ENCODE measurements at regions not wholly inside any gene's neighbourhood (a gene's known extent, or its start where the extent isn't known, plus 50 kb on each side); places are given as distances from the start of the nearest gene placed in this dataset.

GRCh38 chr4:134320048-134320447, 118.5 kb upstream of the PABPC4L start:
- Histone ChIP-seq H2AFZ (no peak overlapping the region), H3K9me2 (replicated peaks; ENCODE audit: insufficient read depth) (no peaks in the 10 kb centered on the region), H3K79me2 (no peaks in the 10 kb centered on the region), H4K20me1 (ENCODE audit: insufficient read depth, poor library complexity, severe bottlenecking) (no peaks in the 10 kb centered on the region), H3K27me3 (no peaks in the 10 kb centered on the region), H3K4me2 (no peak overlapping the region), H3K4me3 (no peak overlapping the region), H3K9me3 (ENCODE audit: low read depth) (no peaks in the 10 kb centered on the region), H3K27ac (no peak overlapping the region), H3K4me1 (ENCODE audit: insufficient read depth) (no peaks in the 10 kb centered on the region), H3K36me3 (replicated peaks; ENCODE audit: insufficient read depth, low read depth) (no peaks in the 10 kb centered on the region)
- TF ChIP-seq EZH2phosphoT487 (IDR thresholded peaks at IDR 0.05; ENCODE audit: low read depth, severe bottlenecking, unreplicated experiment) (no peak), CTCF (IDR thresholded peaks at IDR 0.05; ENCODE audit: poor library complexity) (no peak)
- no peak for DNase-seq (ENCODE audit: low spot score)
- 58% methylated on average over 2 of the region's 2 CpGs for WGBS (ENCODE audit: low lambda C conversion rate, missing lambda C conversion rate)

- peaks cover 12% of the 10 kb centered on the region for H3K4me1 ChIP-seq (ENCODE audit: insufficient read depth)
- H3K27me3 ChIP-seq: no peaks in the 10 kb centered on the region
- H3K9me2 ChIP-seq (replicated peaks; ENCODE audit: insufficient read depth): no peaks in the 10 kb centered on the region
- 84% methylated on average over 2 of the region's 2 CpGs for WGBS (ENCODE audit: low lambda C conversion rate, missing lambda C conversion rate)
- no peaks in the 10 kb centered on the region for H3K36me3 ChIP-seq (replicated peaks; ENCODE audit: insufficient read depth, low read depth)
- no peaks in the 10 kb centered on the region for H3K79me2 ChIP-seq
- no peaks in the 10 kb centered on the region for H4K20me1 ChIP-seq (ENCODE audit: insufficient read depth, poor library complexity, severe bottlenecking)
- H2AFZ ChIP-seq: no peak overlapping the region
- H3K4me3 ChIP-seq: no peak overlapping the region
- TF ChIP-seq CTCF (IDR thresholded peaks at IDR 0.05; ENCODE audit: poor library complexity) (no peak), EZH2 (IDR thresholded peaks at IDR 0.05; ENCODE audit: borderline replicate concordance) (no peak), EZH2phosphoT487 (IDR thresholded peaks at IDR 0.05; ENCODE audit: low read depth, severe bottlenecking, unreplicated experiment) (no peak)
- no peak overlapping the region for H3K4me2 ChIP-seq
- H3K27ac ChIP-seq: no peak overlapping the region
- DNase-seq (ENCODE audit: low spot score): no peak
- H3K9me3 ChIP-seq (ENCODE audit: low read depth): no peaks in the 10 kb centered on the region
Measured at GRCh38 chr4:134313591-134313990, 112.0 kb upstream of the PABPC4L start.

GRCh38 chr4:134309715-134310114, 108.1 kb upstream of the PABPC4L start:
- H3K4me2 ChIP-seq: no peak overlapping the region
- WGBS (ENCODE audit: low lambda C conversion rate, missing lambda C conversion rate): 59% methylated on average over 2 of the region's 2 CpGs
- H3K9me2 ChIP-seq (replicated peaks; ENCODE audit: insufficient read depth): no peaks in the 10 kb centered on the region
- no peaks in the 10 kb centered on the region for H3K79me2 ChIP-seq
- peak; percentile 20 for DNase-seq (ENCODE audit: low spot score)
- H3K9me3 ChIP-seq (ENCODE audit: low read depth): no peaks in the 10 kb centered on the region
- no peak overlapping the region for H3K4me3 ChIP-seq
- no peaks in the 10 kb centered on the region for H4K20me1 ChIP-seq (ENCODE audit: insufficient read depth, poor library complexity, severe bottlenecking)
- H3K27me3 ChIP-seq: no peaks in the 10 kb centered on the region
- H3K36me3 ChIP-seq (replicated peaks; ENCODE audit: insufficient read depth, low read depth): no peaks in the 10 kb centered on the region
- TF ChIP-seq CTCF (IDR thresholded peaks at IDR 0.05; ENCODE audit: poor library complexity) (no peak), EZH2phosphoT487 (IDR thresholded peaks at IDR 0.05; ENCODE audit: low read depth, severe bottlenecking, unreplicated experiment) (no peak), EZH2 (IDR thresholded peaks at IDR 0.05; ENCODE audit: borderline replicate concordance) (no peak)
- H2AFZ ChIP-seq: peak overlapping the region; percentile 42
- H3K4me1 ChIP-seq (ENCODE audit: insufficient read depth): peaks cover 12% of the 10 kb centered on the region
- H3K27ac ChIP-seq: peak overlapping the region; percentile 44

- peak overlapping the region; percentile 42 for H2AFZ ChIP-seq
- no peak overlapping the region for H3K4me2 ChIP-seq
- no peaks in the 10 kb centered on the region for H3K9me3 ChIP-seq (ENCODE audit: low read depth)
- no peak for DNase-seq (ENCODE audit: low spot score)
- no peaks in the 10 kb centered on the region for H3K36me3 ChIP-seq (replicated peaks; ENCODE audit: insufficient read depth, low read depth)
- H3K27ac ChIP-seq: no peak overlapping the region
- no peaks in the 10 kb centered on the region for H3K79me2 ChIP-seq
- H3K4me3 ChIP-seq: no peak overlapping the region
- TF ChIP-seq CTCF (IDR thresholded peaks at IDR 0.05; ENCODE audit: poor library complexity): no peak
- TF ChIP-seq EZH2 (IDR thresholded peaks at IDR 0.05; ENCODE audit: borderline replicate concordance): no peak
- no peak for TF ChIP-seq EZH2phosphoT487 (IDR thresholded peaks at IDR 0.05; ENCODE audit: low read depth, severe bottlenecking, unreplicated experiment)
- H4K20me1 ChIP-seq (ENCODE audit: insufficient read depth, poor library complexity, severe bottlenecking): no peaks in the 10 kb centered on the region
- H3K27me3 ChIP-seq: no peaks in the 10 kb centered on the region
- H3K9me2 ChIP-seq (replicated peaks; ENCODE audit: insufficient read depth): no peaks in the 10 kb centered on the region
- H3K4me1 ChIP-seq (ENCODE audit: insufficient read depth): peaks cover 12% of the 10 kb centered on the region
Measured at GRCh38 chr4:134308910-134309309, 107.3 kb upstream of the PABPC4L start.
